GM10248 (cell line): ENCODE measurements at regions not wholly inside any gene's neighbourhood (a gene's known extent, or its start where the extent isn't known, plus 50 kb on each side); places are given as distances from the start of the nearest gene placed in this dataset.

Source experiments
- CTCF ChIA-PET: fragments of 300-600 bp; sonication (Branson Sonifier 250); formaldehyde crosslinking; extraction: SDS; loops from one replicate; lab custom pipeline; 2021; ENCODE audit warnings: antibody characterized with exemption; lab: Yijun Ruan, JAX
- POLR2A ChIA-PET: fragments of 350-650 bp; sonication (Branson Sonifier 250); formaldehyde crosslinking; extraction: SDS; loops from one replicate; lab custom pipeline; 2020; ENCODE audit warnings: antibody characterized with exemption; lab: Yijun Ruan, JAX
- DNase-seq: peaks from one replicate; pipeline ENCODE4 v3.0.0; 2012; ENCODE audit errors: extremely low spot score
- TF ChIP-seq, protein P1 (sequence below): IDR thresholded peaks from 2 replicates; pipeline ENCODE4 v1.5.1; 2012; ENCODE audit warnings: mild to moderate bottlenecking, low read depth; ENCODE audit errors: extremely low read depth, missing control alignments, control extremely low read depth

DNA sequence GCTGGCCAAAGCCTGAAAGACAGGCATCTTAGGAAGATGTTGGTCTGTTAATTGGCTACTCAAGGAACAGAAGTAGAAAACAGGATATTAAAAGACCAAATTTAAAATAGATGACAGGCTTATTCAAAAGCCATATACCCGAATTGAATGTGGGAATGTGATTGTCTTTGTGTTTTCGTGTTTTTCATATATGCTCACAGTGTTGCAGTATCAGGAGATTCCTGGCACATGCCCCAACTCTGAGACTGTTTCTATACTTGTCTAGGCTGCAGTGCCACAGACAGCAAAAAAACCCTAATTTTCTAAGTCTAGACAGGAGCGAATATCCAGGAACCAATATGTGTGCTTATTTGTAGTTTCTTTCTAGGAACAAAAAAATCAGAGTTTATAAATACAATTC, 57.4 kb upstream of the KRR1 start:
- no peak for DNase-seq
- CTCF ChIA-PET, result interaction anchor here (0.7 to 2.1 kb wide), 2 partner anchors 8 to 55 kb away, joined by 3 to 4 read pairs; no protein-coding TSS in a partner anchor
- POLR2A ChIA-PET, result no interaction called here

DNA sequence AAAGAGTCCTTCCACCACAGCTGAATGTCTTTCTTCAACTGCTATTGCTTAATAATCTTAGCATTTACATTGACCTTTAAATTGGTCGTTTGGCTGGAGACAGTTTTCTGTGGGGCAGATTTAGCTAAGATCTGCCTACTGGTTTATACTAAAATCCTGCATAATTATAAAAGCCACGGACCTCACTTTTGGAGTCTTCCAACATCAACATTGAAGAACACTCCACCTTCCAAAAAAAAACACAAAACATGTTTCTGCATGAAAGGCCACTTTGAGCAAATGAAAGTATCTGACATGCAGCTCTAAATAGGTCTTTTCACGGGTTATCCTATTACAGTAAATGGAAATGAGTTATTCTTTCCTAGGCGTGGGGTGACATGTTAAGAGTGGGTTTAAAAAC, 57.0 kb upstream of the KRR1 start:
- POLR2A ChIA-PET, result no interaction called here

More for the DNA sequence above, 57.4 kb upstream of the KRR1 start:
- TF ChIP-seq, protein P1, sequence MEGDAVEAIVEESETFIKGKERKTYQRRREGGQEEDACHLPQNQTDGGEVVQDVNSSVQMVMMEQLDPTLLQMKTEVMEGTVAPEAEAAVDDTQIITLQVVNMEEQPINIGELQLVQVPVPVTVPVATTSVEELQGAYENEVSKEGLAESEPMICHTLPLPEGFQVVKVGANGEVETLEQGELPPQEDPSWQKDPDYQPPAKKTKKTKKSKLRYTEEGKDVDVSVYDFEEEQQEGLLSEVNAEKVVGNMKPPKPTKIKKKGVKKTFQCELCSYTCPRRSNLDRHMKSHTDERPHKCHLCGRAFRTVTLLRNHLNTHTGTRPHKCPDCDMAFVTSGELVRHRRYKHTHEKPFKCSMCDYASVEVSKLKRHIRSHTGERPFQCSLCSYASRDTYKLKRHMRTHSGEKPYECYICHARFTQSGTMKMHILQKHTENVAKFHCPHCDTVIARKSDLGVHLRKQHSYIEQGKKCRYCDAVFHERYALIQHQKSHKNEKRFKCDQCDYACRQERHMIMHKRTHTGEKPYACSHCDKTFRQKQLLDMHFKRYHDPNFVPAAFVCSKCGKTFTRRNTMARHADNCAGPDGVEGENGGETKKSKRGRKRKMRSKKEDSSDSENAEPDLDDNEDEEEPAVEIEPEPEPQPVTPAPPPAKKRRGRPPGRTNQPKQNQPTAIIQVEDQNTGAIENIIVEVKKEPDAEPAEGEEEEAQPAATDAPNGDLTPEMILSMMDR, result no peak

DNA sequence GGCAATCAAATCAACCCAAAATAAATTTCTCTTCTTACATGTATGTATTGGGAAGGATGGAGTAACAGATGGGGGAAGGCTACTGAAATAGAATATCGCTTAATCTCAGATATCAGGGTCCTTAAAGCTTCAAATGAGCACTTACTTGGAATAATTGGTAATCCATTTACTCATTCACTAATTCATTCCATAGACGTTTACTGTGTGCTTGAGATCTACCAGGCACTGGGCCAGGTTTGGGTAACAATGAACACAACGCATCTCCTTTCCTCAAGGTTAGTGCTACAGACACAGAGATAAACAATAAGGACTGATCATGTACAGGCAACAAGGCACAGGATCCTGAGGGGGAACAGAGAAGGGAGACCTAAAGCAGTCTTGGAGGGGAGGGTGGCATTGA, 54.4 kb upstream of the KRR1 start:
- ChIA-PET CTCF (interaction anchor here (1.3 to 1.9 kb wide), 2 partner anchors 12 to 19 kb away, joined by 3 to 5 read pairs; no protein-coding TSS in a partner anchor), POLR2A (no interaction called here)
- DNase-seq, result no peak
- TF ChIP-seq, protein P1, result no peak

More for the DNA sequence above, 57.0 kb upstream of the KRR1 start:
- TF ChIP-seq, protein P1, result no peak
- no peak for DNase-seq
- CTCF ChIA-PET, result interaction anchor here (0.7 to 2.1 kb wide), 4 partner anchors 9 to 56 kb away, joined by 3 to 5 read pairs (median 4); no protein-coding TSS in a partner anchor

DNA sequence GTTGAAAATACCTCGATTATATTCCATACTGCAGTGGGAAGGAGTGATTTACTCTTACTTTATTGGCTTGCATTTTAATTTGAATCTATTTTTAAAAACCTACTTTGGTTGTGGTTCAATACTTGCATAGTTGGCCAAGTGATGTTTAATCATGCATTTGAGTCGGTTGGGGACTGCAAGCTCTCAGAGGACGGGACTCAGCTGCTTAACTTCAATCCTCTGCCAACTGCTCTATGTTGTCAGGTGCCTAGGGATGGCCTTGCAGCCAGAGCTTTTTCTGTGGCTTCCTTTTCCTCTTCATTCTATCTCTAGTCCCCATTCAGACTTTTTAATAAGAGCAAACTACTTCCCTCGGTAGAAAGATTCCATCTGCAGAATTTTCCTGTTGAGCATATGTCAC, 53.4 kb upstream of the KRR1 start:
- ChIA-PET CTCF (interaction anchor here (1.2 to 1.9 kb wide), 3 partner anchors 11 to 19 kb away, joined by 3 to 5 read pairs (median 3); no protein-coding TSS in a partner anchor), POLR2A (no interaction called here)
- TF ChIP-seq, protein P1, result no peak
- DNase-seq, result no peak

DNA sequence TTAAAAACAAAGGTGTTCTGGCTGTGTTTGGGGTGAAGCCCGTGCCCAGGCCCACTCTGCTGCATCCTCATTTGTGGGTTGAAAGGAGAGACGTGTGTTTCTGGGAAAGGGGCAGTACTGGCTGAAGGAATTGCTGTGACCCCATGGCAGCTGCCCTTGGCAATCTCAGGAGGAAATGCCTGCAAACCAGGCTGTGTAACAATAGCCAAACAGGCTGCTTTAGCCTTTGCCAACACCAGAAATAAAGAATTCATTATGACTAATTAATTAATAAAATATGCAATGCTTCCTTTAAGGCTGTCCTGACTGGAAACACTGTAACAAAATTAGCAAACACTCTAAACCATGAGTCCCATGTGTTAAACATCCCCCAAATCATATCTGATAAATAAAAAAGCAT, 53.0 kb upstream of the KRR1 start:
- DNase-seq, result no peak
- ChIA-PET CTCF (interaction anchor here (1.2 to 1.3 kb wide), 2 partner anchors 11 to 18 kb away, joined by 3 read pairs; no protein-coding TSS in a partner anchor), POLR2A (no interaction called here)
- TF ChIP-seq, protein P1, result no peak

DNA sequence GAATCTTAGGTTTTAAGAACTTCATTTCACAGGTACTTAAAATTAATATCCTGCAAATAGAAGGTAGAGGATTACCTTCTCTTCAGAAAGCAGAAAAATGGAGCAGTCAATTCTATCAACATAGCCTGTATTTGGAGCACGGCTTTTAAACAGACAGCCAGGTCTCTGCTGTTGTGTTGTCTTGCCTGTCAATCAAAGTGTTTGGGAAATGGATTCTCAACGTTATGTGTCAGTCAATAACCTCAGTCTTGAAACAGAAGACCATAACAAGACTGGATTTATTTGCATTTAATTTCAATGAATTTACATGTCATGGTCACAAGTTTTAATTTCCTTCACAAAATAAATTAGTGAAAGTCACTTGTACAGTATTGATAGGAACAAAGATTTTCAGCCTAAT, 51.9 kb upstream of the KRR1 start:
- TF ChIP-seq, protein P1, result no peak
- ChIA-PET POLR2A (no interaction called here), CTCF (interaction anchor here (1.4 kb wide), 1 partner anchor 474 kb away, joined by 4 read pairs; no protein-coding TSS in a partner anchor)
- no peak for DNase-seq
